ENCODE measurements at regions not wholly inside any gene's neighbourhood (a gene's known extent, or its start where the extent isn't known, plus 50 kb on each side); places are given as distances from the start of the nearest gene placed in this dataset.

GRCh38 chr15:39298271-39298962 lies 282.5 kb upstream of the THBS1 start:
- no peak for DNase-seq

GRCh38 chr15:39299486-39300267 lies 281.2 kb upstream of the THBS1 start:
- no peak for DNase-seq

DNA sequence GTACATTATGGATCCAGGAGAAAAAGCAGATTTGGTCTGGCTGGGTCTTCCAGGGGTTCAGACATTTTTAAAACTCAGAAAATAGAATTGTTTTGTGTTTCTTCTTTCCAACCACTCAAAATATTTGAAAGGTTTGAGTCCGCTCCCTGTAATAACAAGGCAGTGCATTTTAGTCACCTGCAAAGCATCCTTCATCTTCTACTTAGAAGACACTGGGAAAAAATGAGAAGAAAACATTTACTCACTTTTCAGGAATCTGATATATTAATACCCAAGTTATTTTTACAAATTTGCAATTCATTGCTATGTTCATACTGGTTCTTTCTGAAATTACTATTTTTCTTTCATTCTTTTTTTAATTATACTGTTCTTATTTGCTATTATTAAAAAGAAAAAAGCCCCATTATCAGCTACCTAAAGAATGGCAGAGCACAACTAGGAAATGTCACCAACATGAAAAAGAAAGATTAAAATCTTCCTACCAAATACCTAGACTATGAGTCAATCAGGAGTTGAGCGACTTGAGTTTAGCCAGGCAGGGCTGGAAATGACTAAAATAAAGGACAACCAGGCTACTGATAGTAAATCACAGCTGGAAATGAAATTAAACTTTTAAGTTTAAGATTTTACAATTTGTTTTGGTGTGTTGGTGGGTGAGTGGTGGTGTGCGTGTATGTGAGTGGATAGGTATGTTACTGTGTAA lies 280.3 kb upstream of the THBS1 start:
- DNase-seq = no peak

GRCh38 chr15:39301589-39301999 lies 279.3 kb upstream of the THBS1 start:
- DNase-seq = no peak

GRCh38 chr15:39302936-39303335 lies 277.9 kb upstream of the THBS1 start:
- DNase-seq = no peak

DNA sequence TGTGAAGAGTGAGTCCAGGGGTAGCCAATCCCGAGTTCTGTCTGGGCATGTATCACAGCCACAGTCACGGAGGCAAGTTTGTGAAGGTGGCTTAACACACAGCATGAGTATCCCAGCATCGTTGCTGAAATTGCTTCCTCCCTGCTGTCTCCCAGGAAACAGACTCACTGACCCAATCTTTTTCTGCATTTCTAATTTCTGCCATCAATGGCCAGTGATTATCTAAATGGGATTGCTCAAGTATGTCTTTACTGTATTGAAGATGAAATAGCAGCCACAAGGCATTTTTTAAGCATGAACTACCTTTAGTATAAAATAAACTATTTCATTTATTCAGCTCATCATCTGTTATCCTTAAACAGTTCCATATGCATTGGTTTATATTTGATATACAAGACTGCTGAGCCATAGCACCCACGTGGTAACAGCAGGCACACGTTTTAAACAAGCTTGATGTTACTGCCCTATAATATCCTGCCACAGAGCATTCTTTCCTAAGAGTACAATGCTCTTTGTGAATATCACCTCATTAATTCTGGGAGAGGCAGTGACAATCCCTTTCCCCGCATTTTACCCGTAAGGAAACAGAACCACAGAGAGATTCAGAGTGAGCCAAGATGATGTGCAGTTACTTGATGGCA lies 276.6 kb upstream of the THBS1 start:
- DNase-seq = no peak

DNA sequence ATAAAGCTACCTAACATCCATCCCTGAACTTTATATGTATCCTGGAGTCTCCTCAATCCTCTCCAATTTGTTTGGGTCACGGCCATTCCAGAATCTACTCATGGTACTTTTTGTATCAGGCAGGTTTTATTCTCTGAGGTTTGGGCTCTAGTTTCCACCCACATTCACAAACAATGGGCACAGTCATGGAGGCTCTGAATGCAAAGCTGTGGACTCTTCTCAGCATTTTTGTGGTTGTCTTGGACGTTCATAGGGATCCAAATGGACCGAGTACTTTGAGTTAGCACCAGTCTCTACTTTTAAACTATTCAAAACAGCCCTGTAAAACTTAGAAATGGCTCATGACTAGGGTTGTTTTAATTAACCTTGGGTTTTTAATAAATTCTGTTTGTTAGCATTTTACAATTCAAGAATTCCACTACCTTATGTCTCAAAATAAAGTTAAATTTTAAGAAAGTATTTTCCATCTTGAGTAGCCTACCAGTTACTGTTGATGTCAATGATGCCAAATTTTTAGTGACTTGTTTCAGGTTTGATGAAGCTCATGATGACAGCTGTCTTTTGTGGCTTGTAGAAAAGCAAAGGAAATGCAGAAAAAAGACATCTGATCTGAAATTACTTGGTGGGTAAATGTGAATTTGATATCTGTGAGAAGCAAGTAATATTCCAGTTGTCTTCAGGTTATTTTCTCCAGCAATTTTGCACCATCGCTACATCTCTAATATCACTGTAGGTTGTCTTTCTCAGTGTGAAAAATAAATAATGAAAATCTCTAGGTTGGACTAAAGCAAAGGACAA lies 275.7 kb upstream of the THBS1 start:
- no peak for DNase-seq

- no peak for DNase-seq
These were observed 270.2 kb upstream of the THBS1 start for GRCh38 chr15:39310633-39311032.

- DNase-seq = no peak
These were observed 267.9 kb upstream of the THBS1 start for GRCh38 chr15:39312984-39313383.

DNA sequence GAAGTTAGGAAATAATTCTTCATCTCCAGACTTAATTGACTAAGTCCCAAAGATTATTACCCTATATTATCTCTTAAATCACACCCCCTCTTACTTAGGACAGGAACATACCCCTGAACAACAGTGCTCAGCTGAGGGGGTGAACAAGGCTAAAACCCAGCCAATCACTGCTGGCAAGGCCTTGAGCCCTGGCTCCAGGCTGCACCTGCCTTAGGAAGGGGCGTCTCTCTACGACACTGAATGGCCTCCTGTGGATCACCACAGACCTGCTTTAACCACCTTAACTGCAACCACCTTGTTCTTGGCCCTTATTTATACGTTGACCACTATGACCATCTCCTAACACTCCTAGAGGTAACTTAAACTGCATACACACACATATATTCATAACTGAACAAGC lies 267.4 kb upstream of the THBS1 start:
- DNase-seq = no peak

- no peak for DNase-seq
These were observed 267.0 kb upstream of the THBS1 start for GRCh38 chr15:39313881-39314280.

DNA sequence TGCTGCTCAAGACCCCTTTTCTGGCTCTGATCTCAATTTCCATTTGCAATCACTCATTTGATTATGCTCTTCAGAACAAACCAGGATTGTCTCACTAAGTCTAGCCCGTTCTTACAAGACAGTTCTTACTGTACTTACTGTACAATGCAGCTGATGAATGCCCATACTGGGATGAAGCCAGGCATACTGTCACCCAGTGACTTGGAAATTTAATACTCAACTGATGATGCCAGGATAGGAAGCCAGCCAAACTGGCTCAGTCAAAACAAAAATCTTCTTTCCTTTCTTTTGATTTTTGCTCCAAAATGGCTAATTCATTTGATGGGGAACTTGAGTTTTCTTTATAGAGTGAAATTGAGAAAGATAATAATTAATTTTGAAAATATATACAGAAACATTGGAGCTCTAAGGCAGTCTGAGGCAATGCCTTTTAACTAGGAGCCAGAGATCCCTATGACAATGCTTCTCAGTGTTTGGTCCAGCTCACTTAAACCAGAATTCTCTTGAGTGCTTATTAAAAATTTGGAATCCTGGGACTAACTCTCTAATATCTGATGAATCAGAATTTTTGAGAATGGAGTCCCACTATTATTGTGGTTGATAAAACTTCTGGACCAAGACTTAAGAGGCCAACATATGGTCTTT lies 265.6 kb upstream of the THBS1 start:
- no peak for DNase-seq

DNA sequence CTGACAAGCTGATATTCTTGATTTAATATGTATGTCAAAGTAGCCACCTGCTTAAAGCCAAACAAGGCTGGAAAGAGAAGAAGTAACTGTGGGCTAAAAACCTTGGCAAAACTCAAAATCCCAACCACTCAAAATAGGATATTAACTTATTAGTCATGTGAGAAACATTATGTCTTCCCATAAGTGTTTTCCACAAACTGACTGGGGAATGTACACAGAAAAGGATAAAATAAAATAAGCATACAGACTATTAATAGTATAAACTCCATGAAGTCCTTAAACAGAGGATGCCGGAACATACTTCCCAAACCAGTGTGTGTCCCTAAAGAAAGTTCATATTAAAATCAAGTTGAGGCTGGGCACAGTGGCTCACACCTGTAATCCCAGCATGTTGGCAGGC lies 263.7 kb upstream of the THBS1 start:
- no peak for DNase-seq

- DNase-seq = no peak
These were observed 262.6 kb upstream of the THBS1 start for GRCh38 chr15:39318231-39318630.

DNA sequence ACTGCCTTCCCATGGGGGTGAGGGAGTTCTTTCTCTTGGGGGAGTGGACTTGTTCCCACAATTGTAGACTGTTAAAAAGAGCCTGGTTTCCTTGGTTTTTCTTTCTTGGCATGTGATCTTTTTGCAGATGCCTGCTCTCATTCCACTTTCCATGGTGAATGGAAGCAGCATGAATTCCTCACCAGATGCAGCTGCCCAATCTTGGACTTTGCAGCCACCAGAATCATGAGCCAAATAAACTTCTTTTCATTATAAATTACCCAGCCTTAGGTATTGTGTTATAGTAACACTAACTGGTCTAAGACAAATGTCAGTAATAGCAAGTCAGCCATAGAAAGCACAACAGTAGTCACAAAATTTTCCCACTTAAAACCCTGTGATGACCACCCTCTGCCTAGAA lies 260.5 kb upstream of the THBS1 start:
- no peak for DNase-seq

DNA sequence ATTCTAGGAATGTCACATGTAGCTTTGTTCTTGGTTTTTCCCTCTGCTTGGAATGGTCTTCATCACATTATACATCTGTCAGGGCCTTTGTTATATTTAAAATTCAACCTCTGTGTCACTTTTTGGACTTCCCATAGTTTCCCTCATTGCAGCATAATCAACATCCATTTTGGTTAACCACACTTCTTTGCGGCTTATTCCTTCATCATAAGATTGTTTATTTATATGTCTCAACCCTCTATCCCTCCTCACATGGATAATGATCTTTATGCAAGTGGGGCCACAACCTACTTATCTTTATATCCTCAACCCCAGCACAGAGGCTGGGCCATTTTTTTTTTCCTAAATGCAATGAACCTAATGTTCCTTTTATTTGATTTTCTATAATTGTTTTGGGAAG lies 260.0 kb upstream of the THBS1 start:
- no peak for DNase-seq

- no peak for DNase-seq
These were observed 258.9 kb upstream of the THBS1 start for GRCh38 chr15:39321977-39322376.

GRCh38 chr15:39323157-39323556 lies 257.7 kb upstream of the THBS1 start:
- no peak for DNase-seq

- DNase-seq = no peak
These were observed 257.2 kb upstream of the THBS1 start for GRCh38 chr15:39323706-39324105.

DNA sequence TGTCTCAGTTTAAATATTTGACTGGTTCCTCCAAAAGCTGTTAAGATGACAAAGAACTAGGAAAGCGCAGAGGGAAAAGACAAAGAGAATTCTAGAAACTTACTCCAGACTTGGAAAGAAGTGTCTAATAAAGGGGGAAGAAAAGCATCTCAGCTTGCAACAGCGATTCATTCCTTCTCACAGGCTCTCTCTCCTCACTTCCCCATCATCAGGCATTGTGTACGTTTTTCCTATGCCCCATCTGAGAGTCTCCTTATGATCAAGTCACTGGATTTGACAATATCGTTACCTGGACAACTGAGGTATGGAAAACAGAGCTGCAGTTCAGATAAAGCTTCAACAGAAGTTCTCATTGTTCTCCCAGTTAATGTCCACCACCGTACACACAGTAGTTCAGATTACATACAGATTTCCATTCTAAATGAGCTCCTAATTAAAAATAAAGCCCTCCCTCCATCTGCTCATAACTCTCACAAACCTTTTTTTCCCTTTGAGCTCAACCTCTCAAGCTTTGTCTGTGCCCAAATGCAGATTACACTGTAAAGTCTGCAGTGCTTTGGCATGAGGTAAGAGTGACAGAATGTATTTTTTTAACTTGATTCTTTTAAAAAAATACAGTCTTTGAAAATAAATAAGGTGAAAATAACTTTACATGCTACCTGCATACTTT lies 254.4 kb upstream of the THBS1 start:
- DNase-seq = no peak

DNA sequence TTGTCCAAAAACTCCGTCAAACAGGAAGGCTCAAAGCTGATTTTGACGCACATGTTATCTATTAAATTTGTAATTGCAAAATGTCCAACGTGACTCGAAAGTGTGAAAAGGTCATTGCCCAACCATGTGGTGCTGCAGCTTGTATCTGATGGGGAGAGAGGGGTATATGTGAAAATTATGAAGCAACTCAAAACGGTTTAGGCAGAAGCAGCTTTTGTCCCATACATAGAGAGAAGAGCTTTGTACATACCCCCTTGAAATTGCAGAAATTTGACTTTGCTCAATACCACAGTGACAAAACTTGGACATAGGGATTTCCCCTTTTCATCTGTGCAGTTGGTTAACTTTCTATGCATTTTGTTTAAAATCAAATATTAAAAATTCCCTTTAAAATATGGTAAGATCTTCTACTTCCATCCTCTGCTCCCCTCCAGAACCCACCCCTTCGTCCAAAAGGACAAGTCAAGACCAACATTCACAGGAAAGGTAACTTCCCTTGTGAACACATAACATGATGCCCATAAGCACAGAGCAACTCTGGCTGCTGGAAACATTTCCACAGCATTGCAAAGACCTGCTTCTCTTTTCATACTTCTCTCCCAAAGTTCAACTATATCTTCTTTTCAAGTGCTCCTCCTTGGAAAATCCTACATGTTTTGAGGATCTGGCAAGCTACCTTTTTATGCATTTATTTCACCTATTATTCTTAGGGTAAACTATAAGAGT lies 253.7 kb upstream of the THBS1 start:
- no peak for DNase-seq
